ENCODE measurements at regions not wholly inside any gene's neighbourhood (a gene's known extent, or its start where the extent isn't known, plus 50 kb on each side); places are given as distances from the start of the nearest gene placed in this dataset.

DNA sequence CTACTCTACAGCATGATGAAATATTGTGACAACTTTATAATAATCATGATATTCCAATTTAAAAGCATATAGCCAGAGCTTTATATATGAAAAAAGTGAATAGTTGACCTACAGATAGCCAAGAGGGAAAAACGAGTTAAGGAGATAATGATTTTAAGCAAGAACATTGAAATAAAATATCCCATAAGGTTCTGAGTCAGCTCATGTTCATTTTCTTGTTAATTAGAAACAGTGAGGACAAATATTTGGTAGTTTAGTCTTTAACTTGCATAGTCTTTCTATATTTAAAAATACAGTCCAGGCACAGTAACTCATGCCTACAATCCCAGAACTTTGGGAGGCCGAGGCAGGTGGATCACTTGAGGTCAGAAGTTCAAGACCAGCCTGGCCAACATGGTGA lies 55.8 kb upstream of the CDH6 start:
- Histone ChIP-seq H3K4me3 (ENCODE audit: low read depth, low read length) (no peak overlapping the region), H3K27ac (no peak overlapping the region), H3K27me3 (replicated peaks) (no peaks in the 10 kb centered on the region), H3K36me3 (replicated peaks) (no peaks in the 10 kb centered on the region)
- in situ Hi-C loops (cut with HindIII; ENCODE audit: low pct_ligation_motif_present, low sequenced_read_pairs): no loop called here
- DNase-seq: no peak
- TF ChIP-seq, protein P1, sequence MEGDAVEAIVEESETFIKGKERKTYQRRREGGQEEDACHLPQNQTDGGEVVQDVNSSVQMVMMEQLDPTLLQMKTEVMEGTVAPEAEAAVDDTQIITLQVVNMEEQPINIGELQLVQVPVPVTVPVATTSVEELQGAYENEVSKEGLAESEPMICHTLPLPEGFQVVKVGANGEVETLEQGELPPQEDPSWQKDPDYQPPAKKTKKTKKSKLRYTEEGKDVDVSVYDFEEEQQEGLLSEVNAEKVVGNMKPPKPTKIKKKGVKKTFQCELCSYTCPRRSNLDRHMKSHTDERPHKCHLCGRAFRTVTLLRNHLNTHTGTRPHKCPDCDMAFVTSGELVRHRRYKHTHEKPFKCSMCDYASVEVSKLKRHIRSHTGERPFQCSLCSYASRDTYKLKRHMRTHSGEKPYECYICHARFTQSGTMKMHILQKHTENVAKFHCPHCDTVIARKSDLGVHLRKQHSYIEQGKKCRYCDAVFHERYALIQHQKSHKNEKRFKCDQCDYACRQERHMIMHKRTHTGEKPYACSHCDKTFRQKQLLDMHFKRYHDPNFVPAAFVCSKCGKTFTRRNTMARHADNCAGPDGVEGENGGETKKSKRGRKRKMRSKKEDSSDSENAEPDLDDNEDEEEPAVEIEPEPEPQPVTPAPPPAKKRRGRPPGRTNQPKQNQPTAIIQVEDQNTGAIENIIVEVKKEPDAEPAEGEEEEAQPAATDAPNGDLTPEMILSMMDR (IDR thresholded peaks at IDR 0.05; ENCODE audit: low read depth, low read length, missing control alignments): no peak

DNA sequence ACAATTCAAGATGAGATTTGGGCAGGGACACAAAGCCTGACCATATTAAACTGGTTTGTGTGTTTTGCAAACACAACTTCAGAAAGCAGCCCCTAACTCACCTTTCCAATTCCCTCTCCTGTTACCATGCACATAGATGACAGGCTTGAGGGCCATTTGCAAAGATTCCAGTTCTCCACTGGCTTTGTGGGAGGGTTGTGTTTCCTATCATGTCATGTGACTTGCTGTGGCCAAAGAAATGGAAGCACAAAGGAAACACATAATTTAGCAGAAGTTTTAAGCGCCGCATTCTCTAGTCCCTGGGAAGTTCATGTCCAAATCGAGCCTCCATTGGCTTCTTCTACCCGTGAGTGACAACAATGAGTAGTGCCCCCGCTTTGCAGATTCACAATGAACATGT lies 57.9 kb upstream of the CDH6 start:
- in situ Hi-C loops (cut with HindIII; ENCODE audit: low pct_ligation_motif_present, low sequenced_read_pairs): no loop called here
- TF ChIP-seq, protein P1 (IDR thresholded peaks at IDR 0.05; ENCODE audit: low read depth, low read length, missing control alignments): no peak

DNA sequence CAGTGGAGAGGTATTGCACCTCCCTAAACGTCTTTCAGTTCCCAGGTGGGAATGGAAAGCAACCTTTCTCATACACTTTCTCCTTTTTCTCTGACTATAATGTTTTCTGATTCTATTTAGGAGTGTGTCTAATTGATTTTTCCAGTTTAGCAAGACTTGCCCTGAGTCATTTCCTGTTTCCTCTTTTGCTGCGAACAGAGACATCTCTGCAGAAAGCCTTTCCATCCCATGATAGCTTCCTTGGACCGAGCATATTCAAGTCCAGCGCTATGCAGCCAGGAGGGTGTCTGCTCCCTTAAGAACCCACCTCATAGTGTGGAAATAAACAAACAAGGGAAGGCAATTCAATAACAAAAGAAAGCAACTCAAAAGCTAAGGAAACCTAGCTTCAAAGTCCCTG lies 60.0 kb upstream of the CDH6 start:
- in situ Hi-C loops (cut with HindIII; ENCODE audit: low pct_ligation_motif_present, low sequenced_read_pairs): no loop called here
- Histone ChIP-seq H3K4me3 (ENCODE audit: low read depth, low read length) (no peak overlapping the region), H3K36me3 (replicated peaks) (no peaks in the 10 kb centered on the region), H3K27me3 (replicated peaks) (no peaks in the 10 kb centered on the region), H3K27ac (peak overlapping the region; percentile 3)
- DNase-seq: peak; percentile 42
- TF ChIP-seq, protein P1 (IDR thresholded peaks at IDR 0.05; ENCODE audit: low read depth, low read length, missing control alignments): no peak

More for the DNA sequence above, 57.9 kb upstream of the CDH6 start:
- Histone ChIP-seq H3K4me3 (ENCODE audit: low read depth, low read length) (no peak overlapping the region), H3K36me3 (replicated peaks) (no peaks in the 10 kb centered on the region), H3K27ac (no peak overlapping the region), H3K27me3 (replicated peaks) (no peaks in the 10 kb centered on the region)
- no peak for DNase-seq

DNA sequence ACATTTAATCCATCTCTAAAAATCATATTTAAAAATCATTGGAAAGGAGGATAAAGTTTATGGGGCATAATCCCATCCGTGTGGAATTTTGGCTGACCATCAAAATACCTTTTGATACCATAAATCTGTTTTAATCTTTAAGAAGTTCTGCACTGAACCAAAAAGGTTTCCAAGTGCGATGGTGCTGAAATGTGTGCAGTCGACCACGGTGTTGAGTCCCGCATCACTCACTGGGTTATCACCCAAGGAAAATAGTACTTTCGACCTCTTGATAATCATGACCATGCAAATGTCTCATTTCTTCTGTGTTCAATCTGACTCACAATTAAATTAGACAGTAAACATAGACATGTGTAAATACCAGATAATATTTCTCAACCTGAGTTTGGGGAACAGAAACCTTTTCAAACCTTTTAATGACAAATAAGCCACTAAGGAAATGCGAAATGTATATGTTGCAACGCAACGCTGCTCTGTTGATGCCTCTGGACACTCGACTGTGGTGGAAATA lies 62.0 kb upstream of the CDH6 start:
- Histone ChIP-seq H3K4me3 (ENCODE audit: low read depth, low read length) (no peak overlapping the region), H3K27me3 (replicated peaks) (no peaks in the 10 kb centered on the region), H3K27ac (no peak overlapping the region), H3K36me3 (replicated peaks) (no peaks in the 10 kb centered on the region)
- TF ChIP-seq, protein P1 (IDR thresholded peaks at IDR 0.05; ENCODE audit: low read depth, low read length, missing control alignments): no peak
- in situ Hi-C loops (cut with HindIII; ENCODE audit: low pct_ligation_motif_present, low sequenced_read_pairs): no loop called here
- peak; percentile 36 for DNase-seq

DNA sequence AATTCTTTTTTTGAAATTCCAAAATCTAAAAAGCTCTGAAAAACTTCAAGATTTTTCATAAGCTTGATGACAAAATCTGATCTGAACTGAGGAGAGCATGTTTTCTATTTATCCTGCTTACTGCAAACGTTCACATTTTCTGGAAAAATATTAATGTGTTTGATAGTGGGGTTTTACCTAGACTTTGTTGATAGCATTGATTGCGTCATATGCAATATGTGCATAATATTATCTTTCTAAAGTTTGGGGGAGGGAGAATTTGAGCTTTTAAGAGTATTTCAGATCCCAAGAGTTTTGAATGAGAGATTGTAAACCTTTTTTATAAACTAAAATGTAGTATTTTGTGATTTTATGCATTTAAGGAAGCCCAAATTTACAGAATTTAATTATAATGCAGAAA lies 62.8 kb upstream of the CDH6 start:
- in situ Hi-C loops (cut with HindIII; ENCODE audit: low pct_ligation_motif_present, low sequenced_read_pairs): no loop called here
- no peak for DNase-seq
- no peak overlapping the region for H3K27ac ChIP-seq
- TF ChIP-seq, protein P1 (IDR thresholded peaks at IDR 0.05; ENCODE audit: low read depth, low read length, missing control alignments): no peak
- no peaks in the 10 kb centered on the region for H3K27me3 ChIP-seq (replicated peaks)
- no peak overlapping the region for H3K4me3 ChIP-seq (ENCODE audit: low read depth, low read length)
- H3K36me3 ChIP-seq (replicated peaks): no peaks in the 10 kb centered on the region

DNA sequence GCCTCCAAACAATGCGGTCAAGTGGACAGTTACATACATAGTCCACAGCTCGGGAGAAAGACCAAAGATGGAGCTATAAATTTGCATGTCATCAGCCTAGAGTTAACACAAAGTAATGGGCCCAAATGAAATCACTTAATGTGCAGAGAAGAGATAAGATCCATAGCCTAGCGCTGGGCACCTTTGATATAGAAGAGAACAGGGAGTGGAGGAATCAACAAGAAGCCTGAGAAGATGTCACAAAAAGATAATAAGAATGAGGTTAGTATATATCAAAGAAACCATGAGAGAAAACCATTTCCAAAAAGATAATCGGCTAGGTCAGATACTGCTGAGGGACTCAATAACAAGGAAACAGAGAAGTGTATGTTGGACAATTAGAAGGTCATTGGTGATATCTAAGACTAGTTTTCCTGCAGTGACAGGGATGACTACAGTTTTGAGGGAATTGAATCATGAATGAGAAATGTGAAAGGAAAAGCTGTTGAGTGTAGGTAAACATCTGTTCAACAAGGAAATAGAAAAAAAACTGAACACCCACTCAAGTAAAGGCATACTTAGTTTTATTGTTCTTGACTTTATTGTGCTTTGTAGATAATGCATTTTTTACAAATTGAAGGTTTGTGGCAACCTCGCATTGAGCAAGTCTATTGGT lies 68.7 kb upstream of the CDH6 start:
- in situ Hi-C loops (cut with HindIII; ENCODE audit: low pct_ligation_motif_present, low sequenced_read_pairs): no loop called here
- TF ChIP-seq, protein P1 (IDR thresholded peaks at IDR 0.05; ENCODE audit: low read depth, low read length, missing control alignments): no peak
- no peaks in the 10 kb centered on the region for H3K36me3 ChIP-seq (replicated peaks)

More for the DNA sequence above, 68.7 kb upstream of the CDH6 start:
- Histone ChIP-seq H3K27ac (no peak overlapping the region), H3K27me3 (replicated peaks) (no peaks in the 10 kb centered on the region), H3K4me3 (ENCODE audit: low read depth, low read length) (no peak overlapping the region)
- DNase-seq: no peak

Measured in brain microvascular endothelial cell (primary cell).